ENCODE measurements at regions not wholly inside any gene's neighbourhood (a gene's known extent, or its start where the extent isn't known, plus 50 kb on each side); places are given as distances from the start of the nearest gene placed in this dataset.
"Not testable (repeated sequence)": the region's sequence is repeated elsewhere in the genome, so short reads cannot be mapped to it uniquely, and the experiment has no call there.

GRCh38 chr4:187128976-187129375 lies 405.3 kb upstream of the FAT1 start:
- Histone ChIP-seq H3K9me3 (no peaks in the 10 kb centered on the region), H3K27me3 (no peaks in the 10 kb centered on the region), H3K36me3 (replicated peaks in 1 of 2; ENCODE audit: insufficient read depth in 1 of 2, low read depth in 2 of 2) (no peaks in the 10 kb centered on the region), H3K4me3 (no peak overlapping the region), H3K4me1 (no peaks in the 10 kb centered on the region), H3K27ac (no peak overlapping the region)
- intact Hi-C loops (cut with DNase I): no loop called here
- DNase-seq (no peak), ATAC-seq (no peak)
- no peak for TF ChIP-seq CTCF (IDR thresholded peaks at IDR 0.05)
- no peak for TF ChIP-seq POLR2A (IDR thresholded peaks at IDR 0.05)
- 65 to 66% methylated on average over 8 of the region's 8 CpGs for WGBS, 2 donors

- H3K36me3 ChIP-seq (replicated peaks in 1 of 2; ENCODE audit: insufficient read depth in 1 of 2, low read depth in 2 of 2); H3K27me3 ChIP-seq; intact Hi-C loops (cut with DNase I); H3K4me1 ChIP-seq; H3K4me3 ChIP-seq; H3K27ac ChIP-seq; ATAC-seq; DNase-seq; H3K9me3 ChIP-seq: not testable (repeated sequence)
- WGBS, 2 donors: 96 to 100% methylated on average over 1 of the region's 1 CpG
These were observed 408.2 kb upstream of the FAT1 start for GRCh38 chr4:187131826-187132225.

GRCh38 chr4:187135878-187136277 lies 412.2 kb upstream of the FAT1 start:
- ATAC-seq (no peak), DNase-seq (no peak)
- 84 to 86% methylated on average over 6 of the region's 6 CpGs for WGBS, 2 donors
- H3K27me3 ChIP-seq: no peaks in the 10 kb centered on the region
- TF ChIP-seq CTCF (IDR thresholded peaks at IDR 0.05): no peak
- no peak for TF ChIP-seq POLR2A (IDR thresholded peaks at IDR 0.05)
- H3K4me3 ChIP-seq: no peak overlapping the region
- intact Hi-C loops (cut with DNase I): no loop called here
- no peak overlapping the region for H3K27ac ChIP-seq
- H3K9me3 ChIP-seq: no peaks in the 10 kb centered on the region
- no peaks in the 10 kb centered on the region for H3K4me1 ChIP-seq
- H3K36me3 ChIP-seq (replicated peaks in 1 of 2; ENCODE audit: insufficient read depth in 1 of 2, low read depth in 2 of 2): no peaks in the 10 kb centered on the region

- H3K9me3 ChIP-seq: no peaks in the 10 kb centered on the region
- no peak overlapping the region for H3K27ac ChIP-seq
- TF ChIP-seq CTCF (IDR thresholded peaks at IDR 0.05) (no peak), POLR2A (IDR thresholded peaks at IDR 0.05) (no peak)
- ATAC-seq: no peak
- intact Hi-C loops (cut with DNase I): no loop called here
- WGBS, 2 donors: 84 to 91% methylated on average over 4 of the region's 4 CpGs
- no peak overlapping the region for H3K4me3 ChIP-seq
- no peaks in the 10 kb centered on the region for H3K4me1 ChIP-seq
- no peaks in the 10 kb centered on the region for H3K27me3 ChIP-seq
- H3K36me3 ChIP-seq (replicated peaks in 1 of 2; ENCODE audit: insufficient read depth in 1 of 2, low read depth in 2 of 2): no peaks in the 10 kb centered on the region
- no peak for DNase-seq
These were observed 415.5 kb upstream of the FAT1 start for GRCh38 chr4:187139141-187139540.

GRCh38 chr4:187141101-187141500 lies 417.4 kb upstream of the FAT1 start:
- no peaks in the 10 kb centered on the region for H3K36me3 ChIP-seq (replicated peaks in 1 of 2; ENCODE audit: insufficient read depth in 1 of 2, low read depth in 2 of 2)
- H3K27me3 ChIP-seq: no peaks in the 10 kb centered on the region
- H3K9me3 ChIP-seq: no peaks in the 10 kb centered on the region
- no peak for ATAC-seq
- no peaks in the 10 kb centered on the region for H3K4me1 ChIP-seq
- no peak for DNase-seq
- intact Hi-C loops (cut with DNase I): no loop called here
- no peak overlapping the region for H3K27ac ChIP-seq
- H3K4me3 ChIP-seq: no peak overlapping the region
- TF ChIP-seq POLR2A (IDR thresholded peaks at IDR 0.05) (no peak), CTCF (IDR thresholded peaks at IDR 0.05) (no peak)
- 73 to 78% methylated on average over 7 of the region's 7 CpGs for WGBS, 2 donors

Data from body of pancreas (tissue), 4 donors.